PC-9 (cell line): ENCODE measurements at regions not wholly inside any gene's neighbourhood (a gene's known extent, or its start where the extent isn't known, plus 50 kb on each side); places are given as distances from the start of the nearest gene placed in this dataset.

ENCODE experiments used
- BruUV-seq: library from RNA; stranded (reverse); fragments of 400-500 nt; replicated peaks from 2 replicates; lab custom pipeline; 2021; lab: Mats Ljungman, UMichigan
- CTCF ChIA-PET: fragments of 300-600 bp; sonication (Branson Sonifier 250); formaldehyde crosslinking; loops from one replicate; lab custom pipeline; 2022; ENCODE audit warnings: antibody characterized with exemption; lab: Charles Lee
- POLR2A ChIA-PET: fragments of 300-600 bp; sonication (Branson Sonifier 250); formaldehyde crosslinking; loops from one replicate; lab custom pipeline; 2022; ENCODE audit warnings: antibody characterized with exemption; ENCODE audit not compliant: unreplicated experiment; lab: Charles Lee
- DNase-seq, 2 experiments: peaks; one replicate each; pipeline versions ENCODE4 v3.0.0 to v3.0.0-alpha.2; 2015 to 2022; ENCODE audit warnings: mixed read lengths in 1 of 2
- H2AFZ ChIP-seq: fragments of 200-600 bp; sonication (generic); 2 replicates; pipeline ENCODE4 v1.8.1; 2017; ENCODE audit warnings: antibody characterized with exemption
- H3F3A ChIP-seq: fragments of 200-600 bp; sonication (generic); 2 replicates; pipeline ENCODE4 v1.8.1; 2017; ENCODE audit warnings: antibody characterized with exemption, mild to moderate bottlenecking, low read depth; ENCODE audit not compliant: insufficient read depth
- H3K27ac ChIP-seq: fragments of 200-600 bp; sonication (generic); 2 replicates; pipeline ENCODE4 v1.6.1; 2016; ENCODE audit warnings: mixed run types
- H3K27me3 ChIP-seq: fragments of 200-600 bp; sonication (generic); 2 replicates; pipeline ENCODE4 v1.6.1; 2016; ENCODE audit warnings: low read depth, mixed run types; ENCODE audit not compliant: insufficient read depth
- H3K36me3 ChIP-seq: fragments of 200-600 bp; sonication (generic); 2 replicates; pipeline ENCODE4 v1.6.1; 2016; ENCODE audit warnings: low read depth, mixed run types
- H3K4me1 ChIP-seq: fragments of 200-600 bp; sonication (generic); replicated peaks from 2 replicates; pipeline ENCODE4 v1.6.1; 2016; ENCODE audit warnings: mixed run types; ENCODE audit not compliant: insufficient read depth
- H3K4me2 ChIP-seq: fragments of 200-600 bp; sonication (generic); 2 replicates; pipeline ENCODE4 v1.6.1; 2017; ENCODE audit warnings: mixed run types
- H3K4me3 ChIP-seq: fragments of 200-600 bp; sonication (generic); 2 replicates; pipeline ENCODE4 v1.6.1; 2016; ENCODE audit warnings: mixed run types
- H3K79me2 ChIP-seq: fragments of 200-600 bp; sonication (generic); 2 replicates; pipeline ENCODE4 v1.6.1; 2017; ENCODE audit warnings: low read depth, mixed run types
- H3K9me2 ChIP-seq: fragments of 200-600 bp; sonication (generic); 2 replicates; pipeline ENCODE4 v1.8.1; 2017; ENCODE audit warnings: mild to moderate bottlenecking; ENCODE audit not compliant: insufficient read depth
- H3K9me3 ChIP-seq: fragments of 200-600 bp; sonication (generic); 2 replicates; pipeline ENCODE4 v1.8.1; 2016; ENCODE audit warnings: low read depth; ENCODE audit not compliant: insufficient read depth
- H4K20me1 ChIP-seq: fragments of 200-600 bp; sonication (generic); 2 replicates; pipeline ENCODE4 v1.8.1; 2017; ENCODE audit not compliant: insufficient read depth
- CTCF ChIP-seq: fragments of 200-600 bp; sonication (generic); conservative IDR thresholded peaks from 2 replicates; pipeline ENCODE4 v1.6.1; 2017; ENCODE audit warnings: mixed run types, antibody characterized with exemption, mild to moderate bottlenecking, moderate library complexity
- EZH2 ChIP-seq: fragments of 200-600 bp; sonication (generic); IDR thresholded peaks from 2 replicates; pipeline ENCODE4 v1.8.0; 2017; ENCODE audit warnings: antibody characterized with exemption, low read depth
- intact Hi-C: fragments of 100-400 bp; cut with micrococcal nuclease; formaldehyde crosslinking; loops from one replicate; pipeline ENCODE4 v1.10.0; 2022; ENCODE audit not compliant: unreplicated experiment

- DNase-seq, result no peak
- no peak overlapping the region for H2AFZ ChIP-seq
- H3K27ac ChIP-seq, result no peak overlapping the region
- no peaks in the 10 kb centered on the region for H3K27me3 ChIP-seq
- intact Hi-C loops, result no loop called here
- no peak overlapping the region for H3K4me3 ChIP-seq
- ChIA-PET CTCF (no interaction called here), POLR2A (no interaction called here)
- no TSS peak for BruUV-seq
- H3K36me3 ChIP-seq, result no peaks in the 10 kb centered on the region
- H3K79me2 ChIP-seq, result no peaks in the 10 kb centered on the region
- H3K9me3 ChIP-seq, result no peaks in the 10 kb centered on the region
- H3K4me1 ChIP-seq, result no peaks in the 10 kb centered on the region
- H3K9me2 ChIP-seq, result no peaks in the 10 kb centered on the region
- no peak for TF ChIP-seq EZH2
- no peak for TF ChIP-seq CTCF
- no peaks in the 10 kb centered on the region for H4K20me1 ChIP-seq
- no peaks in the 10 kb centered on the region for H3F3A ChIP-seq
- H3K4me2 ChIP-seq, result no peak overlapping the region
These were observed 176.1 kb upstream of the OPRM1 start for GRCh38 chr6:153862927-153863326.

GRCh38 chr6:153862139-153862538 lies 176.9 kb upstream of the OPRM1 start:
- Histone ChIP-seq H3K27ac (no peak overlapping the region), H3K9me2 (no peaks in the 10 kb centered on the region), H3F3A (no peaks in the 10 kb centered on the region), H3K79me2 (no peaks in the 10 kb centered on the region), H3K4me3 (no peak overlapping the region), H3K4me2 (no peak overlapping the region), H3K4me1 (no peaks in the 10 kb centered on the region), H3K27me3 (no peaks in the 10 kb centered on the region), H4K20me1 (no peaks in the 10 kb centered on the region), H3K9me3 (no peaks in the 10 kb centered on the region), H2AFZ (no peak overlapping the region), H3K36me3 (no peaks in the 10 kb centered on the region)
- intact Hi-C loops, result no loop called here
- BruUV-seq, result no TSS peak
- ChIA-PET CTCF (no interaction called here), POLR2A (no interaction called here)
- DNase-seq, result no peak
- no peak for TF ChIP-seq EZH2
- no peak for TF ChIP-seq CTCF

- no peaks in the 10 kb centered on the region for H3K79me2 ChIP-seq
- no peak overlapping the region for H3K4me2 ChIP-seq
- no peaks in the 10 kb centered on the region for H3K9me3 ChIP-seq
- intact Hi-C loops, result no loop called here
- no peaks in the 10 kb centered on the region for H3K9me2 ChIP-seq
- no peaks in the 10 kb centered on the region for H3K27me3 ChIP-seq
- no peak overlapping the region for H3K4me3 ChIP-seq
- H3K4me1 ChIP-seq, result no peaks in the 10 kb centered on the region
- no peaks in the 10 kb centered on the region for H3F3A ChIP-seq
- CTCF ChIA-PET, result no interaction called here
- H3K36me3 ChIP-seq, result no peaks in the 10 kb centered on the region
- H3K27ac ChIP-seq, result no peak overlapping the region
- no peak for DNase-seq
- no TSS peak for BruUV-seq
- TF ChIP-seq EZH2 (no peak), CTCF (no peak)
- POLR2A ChIA-PET, result no interaction called here
- no peak overlapping the region for H2AFZ ChIP-seq
- H4K20me1 ChIP-seq, result no peaks in the 10 kb centered on the region
These were observed 180.5 kb upstream of the OPRM1 start for GRCh38 chr6:153858529-153858928.
